ENCODE measurements at regions not wholly inside any gene's neighbourhood (a gene's known extent, or its start where the extent isn't known, plus 50 kb on each side); places are given as distances from the start of the nearest gene placed in this dataset.

DNA sequence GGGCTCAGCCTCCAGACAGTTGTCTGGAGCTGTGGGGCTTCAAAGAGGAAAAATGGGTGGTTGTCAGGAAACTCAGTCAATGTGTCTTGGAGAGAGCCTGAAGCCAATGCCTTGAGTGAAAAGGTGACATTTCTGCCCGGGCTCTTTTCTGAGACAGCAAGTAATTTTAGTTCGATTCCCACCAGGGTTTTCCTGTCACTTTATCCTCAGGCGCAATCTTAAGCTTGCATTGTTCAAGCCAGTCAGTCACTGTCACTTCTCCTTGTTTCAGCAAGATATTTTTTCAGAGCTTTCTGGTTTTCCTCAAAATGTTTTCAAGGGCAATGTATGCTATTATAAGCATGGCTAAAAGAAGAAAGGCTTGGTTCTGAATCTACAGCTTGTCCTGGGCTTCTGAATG is 404.7 kb upstream of the SEL1L start:
- no peak for DNase-seq
- Histone ChIP-seq H3F3A (ENCODE audit: insufficient read depth) (no peaks in the 10 kb centered on the region), H3K9me3 (ENCODE audit: low read depth) (no peaks in the 10 kb centered on the region), H3K4me3 (no peak overlapping the region), H3K4me1 (ENCODE audit: insufficient read depth) (no peaks in the 10 kb centered on the region), H3K27me3 (replicated peaks; ENCODE audit: insufficient read depth) (no peaks in the 10 kb centered on the region), H3K27ac (no peak overlapping the region), H3K79me2 (ENCODE audit: insufficient read depth) (no peaks in the 10 kb centered on the region), H3K36me3 (ENCODE audit: low read depth) (no peaks in the 10 kb centered on the region), H3K4me2 (ENCODE audit: unreplicated experiment) (no peak overlapping the region), H3K9ac (no peak overlapping the region), H3K9me2 (ENCODE audit: insufficient read depth) (no peaks in the 10 kb centered on the region), H2AFZ (no peak overlapping the region), H4K20me1 (ENCODE audit: insufficient read depth) (no peaks in the 10 kb centered on the region)
- in situ Hi-C loops (cut with MboI) = no loop called here
- TF ChIP-seq EZH2phosphoT487 (IDR thresholded peaks at IDR 0.05; ENCODE audit: insufficient read depth, low read depth) (no peak), EZH2 (IDR thresholded peaks at IDR 0.05; ENCODE audit: insufficient read depth, poor library complexity, severe bottlenecking) (no peak)
- WGBS, 2 experiments (ENCODE audit: low coverage in 1 of 2, low lambda C conversion rate in 2 of 2, missing lambda C conversion rate in 2 of 2) = 24% methylated on average over 3 of the region's 3 CpGs

DNA sequence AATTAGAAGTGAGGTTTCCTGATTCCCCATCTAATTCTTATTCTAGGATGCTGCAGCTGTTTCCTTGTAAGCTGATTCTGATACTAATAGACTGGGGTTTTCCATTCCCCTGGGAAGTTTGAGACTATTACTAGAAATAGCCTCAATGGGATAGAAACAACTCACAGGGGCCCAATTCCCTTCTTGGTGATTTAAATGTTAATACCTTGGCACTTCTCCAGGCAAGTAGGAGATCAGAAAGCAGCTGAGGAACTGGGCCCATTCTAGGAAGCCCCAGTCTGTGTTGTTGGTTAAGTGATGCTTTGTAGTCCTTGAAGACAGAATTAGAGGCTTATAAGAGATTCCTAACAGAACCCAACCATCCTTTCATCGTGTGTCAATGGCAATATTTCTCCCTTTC is 407.0 kb upstream of the SEL1L start:
- no peaks in the 10 kb centered on the region for H3K27me3 ChIP-seq (replicated peaks; ENCODE audit: insufficient read depth)
- no peaks in the 10 kb centered on the region for H3K36me3 ChIP-seq (ENCODE audit: low read depth)
- no peak overlapping the region for H3K4me2 ChIP-seq (ENCODE audit: unreplicated experiment)
- H3K9me2 ChIP-seq (ENCODE audit: insufficient read depth) = no peaks in the 10 kb centered on the region
- DNase-seq = no peak
- no peak overlapping the region for H3K4me3 ChIP-seq
- no peaks in the 10 kb centered on the region for H3K79me2 ChIP-seq (ENCODE audit: insufficient read depth)
- H3K27ac ChIP-seq = no peak overlapping the region
- no peak overlapping the region for H3K9ac ChIP-seq
- no peak overlapping the region for H2AFZ ChIP-seq
- H4K20me1 ChIP-seq (ENCODE audit: insufficient read depth) = no peaks in the 10 kb centered on the region
- 0% methylated on average over 1 of the region's 1 CpG for WGBS, 2 experiments (ENCODE audit: low coverage in 1 of 2, low lambda C conversion rate in 2 of 2, missing lambda C conversion rate in 2 of 2)
- TF ChIP-seq EZH2phosphoT487 (IDR thresholded peaks at IDR 0.05; ENCODE audit: insufficient read depth, low read depth) (no peak), EZH2 (IDR thresholded peaks at IDR 0.05; ENCODE audit: insufficient read depth, poor library complexity, severe bottlenecking) (no peak)
- in situ Hi-C loops (cut with MboI) = no loop called here
- no peaks in the 10 kb centered on the region for H3K9me3 ChIP-seq (ENCODE audit: low read depth)
- H3K4me1 ChIP-seq (ENCODE audit: insufficient read depth) = no peaks in the 10 kb centered on the region
- no peaks in the 10 kb centered on the region for H3F3A ChIP-seq (ENCODE audit: insufficient read depth)

DNA sequence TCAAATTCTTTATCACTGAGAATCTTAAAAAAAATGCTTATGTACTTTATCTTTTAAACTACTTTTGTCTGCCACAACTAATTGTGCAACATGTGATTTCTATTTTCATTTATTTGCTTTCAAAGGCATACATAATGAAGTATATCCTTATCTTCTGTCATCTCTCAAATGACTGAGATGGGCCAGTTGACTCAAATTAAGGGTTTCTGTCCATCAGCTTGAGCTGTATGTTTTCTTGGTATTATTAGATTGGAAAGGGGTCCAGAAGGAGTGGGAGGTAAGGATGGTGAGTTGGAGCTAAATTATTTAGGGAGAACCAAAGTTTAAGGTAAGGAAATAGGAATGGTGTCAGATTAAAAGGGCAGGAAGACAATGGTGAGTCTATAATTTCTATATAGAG is 408.4 kb upstream of the SEL1L start:
- no peak overlapping the region for H3K27ac ChIP-seq
- H3K27me3 ChIP-seq (replicated peaks; ENCODE audit: insufficient read depth) = no peaks in the 10 kb centered on the region
- no peaks in the 10 kb centered on the region for H3K36me3 ChIP-seq (ENCODE audit: low read depth)
- H3F3A ChIP-seq (ENCODE audit: insufficient read depth) = no peaks in the 10 kb centered on the region
- no peaks in the 10 kb centered on the region for H3K9me3 ChIP-seq (ENCODE audit: low read depth)
- in situ Hi-C loops (cut with MboI) = no loop called here
- H3K4me1 ChIP-seq (ENCODE audit: insufficient read depth) = no peaks in the 10 kb centered on the region
- H3K79me2 ChIP-seq (ENCODE audit: insufficient read depth) = no peaks in the 10 kb centered on the region
- DNase-seq = no peak
- no peak overlapping the region for H3K4me3 ChIP-seq
- no peaks in the 10 kb centered on the region for H4K20me1 ChIP-seq (ENCODE audit: insufficient read depth)
- H3K9ac ChIP-seq = no peak overlapping the region
- no peak overlapping the region for H2AFZ ChIP-seq
- H3K9me2 ChIP-seq (ENCODE audit: insufficient read depth) = no peaks in the 10 kb centered on the region
- no peak for TF ChIP-seq EZH2phosphoT487 (IDR thresholded peaks at IDR 0.05; ENCODE audit: insufficient read depth, low read depth)
- TF ChIP-seq EZH2 (IDR thresholded peaks at IDR 0.05; ENCODE audit: insufficient read depth, poor library complexity, severe bottlenecking) = no peak
- H3K4me2 ChIP-seq (ENCODE audit: unreplicated experiment) = no peak overlapping the region

DNA sequence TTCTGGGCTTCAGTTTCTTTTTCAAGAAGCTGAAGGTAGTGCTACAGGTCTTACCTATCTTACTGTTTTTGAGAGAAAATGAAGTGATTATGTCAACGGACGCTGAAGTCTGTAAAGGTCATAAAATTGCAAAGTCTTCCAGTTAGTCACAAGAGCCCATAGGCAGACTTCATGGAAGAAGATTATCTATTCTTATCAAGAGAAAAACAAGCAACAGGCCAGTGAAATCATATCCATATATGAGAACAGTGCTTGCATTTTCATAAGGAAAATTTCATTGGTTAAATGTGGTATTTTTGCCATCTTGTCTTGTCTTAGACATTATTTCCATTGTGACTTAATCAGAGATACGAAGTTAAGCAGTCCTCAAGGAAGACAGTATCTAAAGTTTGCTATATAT is 412.7 kb upstream of the SEL1L start:
- H4K20me1 ChIP-seq (ENCODE audit: insufficient read depth) = no peaks in the 10 kb centered on the region
- H3K9ac ChIP-seq = no peak overlapping the region
- in situ Hi-C loops (cut with MboI) = no loop called here
- no peaks in the 10 kb centered on the region for H3K4me1 ChIP-seq (ENCODE audit: insufficient read depth)
- TF ChIP-seq EZH2 (IDR thresholded peaks at IDR 0.05; ENCODE audit: insufficient read depth, poor library complexity, severe bottlenecking) (no peak), EZH2phosphoT487 (IDR thresholded peaks at IDR 0.05; ENCODE audit: insufficient read depth, low read depth) (no peak)
- no peak overlapping the region for H2AFZ ChIP-seq
- whole genome bisulfite sequencing, 2 experiments (ENCODE audit: low coverage in 1 of 2, low lambda C conversion rate in 2 of 2, missing lambda C conversion rate in 2 of 2) = 49 to 56% methylated on average over 3 of the region's 3 CpGs
- no peak overlapping the region for H3K27ac ChIP-seq
- no peaks in the 10 kb centered on the region for H3F3A ChIP-seq (ENCODE audit: insufficient read depth)
- DNase-seq = no peak
- H3K36me3 ChIP-seq (ENCODE audit: low read depth) = no peaks in the 10 kb centered on the region
- H3K27me3 ChIP-seq (replicated peaks; ENCODE audit: insufficient read depth) = no peaks in the 10 kb centered on the region
- no peaks in the 10 kb centered on the region for H3K79me2 ChIP-seq (ENCODE audit: insufficient read depth)
- no peak overlapping the region for H3K4me3 ChIP-seq
- no peak overlapping the region for H3K4me2 ChIP-seq (ENCODE audit: unreplicated experiment)
- no peaks in the 10 kb centered on the region for H3K9me3 ChIP-seq (ENCODE audit: low read depth)
- no peaks in the 10 kb centered on the region for H3K9me2 ChIP-seq (ENCODE audit: insufficient read depth)
